Calu3 (cell line): ENCODE measurements at regions not wholly inside any gene's neighbourhood (a gene's known extent, or its start where the extent isn't known, plus 50 kb on each side); places are given as distances from the start of the nearest gene placed in this dataset.

Source experiments
- BruUV-seq: library from RNA; stranded (reverse); fragments of 400-500 nt; replicated peaks from 2 replicates; lab custom pipeline; 2021; lab: Mats Ljungman, UMichigan
- CTCF ChIA-PET: fragments of 300-600 bp; sonication (Branson Sonifier 250); formaldehyde crosslinking; loops from one replicate; lab custom pipeline; 2022; ENCODE audit warnings: antibody characterized with exemption; lab: Charles Lee
- DNase-seq: peaks from one replicate; pipeline ENCODE4 v3.0.0; 2022
- H3K27ac Mint-ChIP-seq: one replicate; pipeline ENCODE4 v1.8.0; 2022; ENCODE audit warnings: mixed read lengths; ENCODE audit not compliant: unreplicated experiment
- H3K27me3 Mint-ChIP-seq: one replicate; pipeline ENCODE4 v1.8.0; 2022; ENCODE audit warnings: mixed read lengths; ENCODE audit not compliant: unreplicated experiment
- H3K36me3 Mint-ChIP-seq: one replicate; pipeline ENCODE4 v1.8.0; 2022; ENCODE audit warnings: mild to moderate bottlenecking, moderate library complexity, mixed read lengths; ENCODE audit not compliant: insufficient read depth, unreplicated experiment
- H3K4me1 Mint-ChIP-seq: one replicate; pipeline ENCODE4 v1.8.0; 2022; ENCODE audit warnings: mild to moderate bottlenecking, low read depth, mixed read lengths; ENCODE audit not compliant: unreplicated experiment
- H3K4me3 Mint-ChIP-seq: one replicate; pipeline ENCODE4 v1.8.0; 2022; ENCODE audit warnings: mild to moderate bottlenecking, low read depth, moderate library complexity, mixed read lengths; ENCODE audit not compliant: unreplicated experiment
- H3K9me3 Mint-ChIP-seq: one replicate; pipeline ENCODE4 v1.8.0; 2022; ENCODE audit warnings: low read depth, mixed read lengths; ENCODE audit not compliant: unreplicated experiment
- CTCF ChIP-seq: fragments of 200-600 bp; IDR thresholded peaks from one replicate; pipeline ENCODE4 v1.8.0; 2022; ENCODE audit warnings: antibody characterized with exemption; ENCODE audit not compliant: unreplicated experiment
- intact Hi-C: fragments of 100-400 bp; cut with micrococcal nuclease; formaldehyde crosslinking; loops from one replicate; pipeline ENCODE4 v1.10.0; 2022; ENCODE audit not compliant: unreplicated experiment

- Mint-ChIP-seq H3K4me3 (no peak overlapping the region), H3K4me1 (peaks cover 64% of the 10 kb centered on the region), H3K27me3 (no peaks in the 10 kb centered on the region), H3K36me3 (peaks cover 8% of the 10 kb centered on the region), H3K9me3 (no peaks in the 10 kb centered on the region), H3K27ac (peak overlapping the region; percentile 83)
- CTCF ChIA-PET = interaction anchor here (0.6 to 1.6 kb wide), 4 partner anchors 13 to 86 kb away, joined by 3 to 10 read pairs (median 4); no protein-coding TSS in a partner anchor
- no peak for DNase-seq
- BruUV-seq = no TSS peak
- intact Hi-C loops = no loop called here
- TF ChIP-seq CTCF = no peak
Measured at GRCh38 chr2:120913972-120914838, 178.5 kb downstream of the GLI2 start.

- H3K27me3 Mint-ChIP-seq = no peaks in the 10 kb centered on the region
- peaks cover 8% of the 10 kb centered on the region for H3K36me3 Mint-ChIP-seq
- CTCF ChIA-PET = interaction anchor here (1.3 to 1.6 kb wide), 2 partner anchors 14 to 20 kb away, joined by 3 to 4 read pairs; no protein-coding TSS in a partner anchor
- H3K9me3 Mint-ChIP-seq = no peaks in the 10 kb centered on the region
- H3K27ac Mint-ChIP-seq = peak overlapping the region; percentile 83
- DNase-seq = peak; percentile 79
- intact Hi-C loops = no loop called here
- peaks cover 64% of the 10 kb centered on the region for H3K4me1 Mint-ChIP-seq
- no TSS peak for BruUV-seq
- no peak for TF ChIP-seq CTCF
- H3K4me3 Mint-ChIP-seq = no peak overlapping the region
Measured at GRCh38 chr2:120914839-120915521, 179.3 kb downstream of the GLI2 start.

GRCh38 chr2:120915670-120916069 lies 180.0 kb downstream of the GLI2 start:
- H3K27me3 Mint-ChIP-seq = no peaks in the 10 kb centered on the region
- intact Hi-C loops = no loop called here
- peak overlapping the region; percentile 83 for H3K27ac Mint-ChIP-seq
- H3K4me1 Mint-ChIP-seq = peaks cover 60% of the 10 kb centered on the region
- H3K4me3 Mint-ChIP-seq = no peak overlapping the region
- no TSS peak for BruUV-seq
- no peak for DNase-seq
- H3K9me3 Mint-ChIP-seq = no peaks in the 10 kb centered on the region
- TF ChIP-seq CTCF = no peak
- CTCF ChIA-PET = no interaction called here
- H3K36me3 Mint-ChIP-seq = peaks cover 8% of the 10 kb centered on the region

- no peak overlapping the region for H3K27ac Mint-ChIP-seq
- no peaks in the 10 kb centered on the region for H3K9me3 Mint-ChIP-seq
- TF ChIP-seq CTCF = no peak
- no peak overlapping the region for H3K4me3 Mint-ChIP-seq
- BruUV-seq = no TSS peak
- no peak for DNase-seq
- intact Hi-C loops = no loop called here
- H3K4me1 Mint-ChIP-seq = peaks cover 52% of the 10 kb centered on the region
- H3K27me3 Mint-ChIP-seq = no peaks in the 10 kb centered on the region
- peaks cover 8% of the 10 kb centered on the region for H3K36me3 Mint-ChIP-seq
- CTCF ChIA-PET = no interaction called here
Measured at GRCh38 chr2:120916446-120916845, 180.8 kb downstream of the GLI2 start.
